D721Med (cell line): ENCODE measurements at regions not wholly inside any gene's neighbourhood (a gene's known extent, or its start where the extent isn't known, plus 50 kb on each side); places are given as distances from the start of the nearest gene placed in this dataset.

ENCODE experiments used
- DNase-seq: peaks from one replicate; pipeline ENCODE4 v3.0.0; 2011; ENCODE audit warnings: low spot score; ENCODE audit not compliant: insufficient read length
- FAIRE-seq: peaks from 2 replicates; lab custom pipeline; 2011; peaks lifted over from hg19 to GRCh38; lab: Jason Lieb, UNC
- TF ChIP-seq, protein P1 (sequence below): IDR thresholded peaks from 2 replicates; pipeline ENCODE4 v1.5.1; 2012; ENCODE audit warnings: mild to moderate bottlenecking, control low read depth; ENCODE audit not compliant: insufficient read depth; ENCODE audit errors: missing control alignments

DNA sequence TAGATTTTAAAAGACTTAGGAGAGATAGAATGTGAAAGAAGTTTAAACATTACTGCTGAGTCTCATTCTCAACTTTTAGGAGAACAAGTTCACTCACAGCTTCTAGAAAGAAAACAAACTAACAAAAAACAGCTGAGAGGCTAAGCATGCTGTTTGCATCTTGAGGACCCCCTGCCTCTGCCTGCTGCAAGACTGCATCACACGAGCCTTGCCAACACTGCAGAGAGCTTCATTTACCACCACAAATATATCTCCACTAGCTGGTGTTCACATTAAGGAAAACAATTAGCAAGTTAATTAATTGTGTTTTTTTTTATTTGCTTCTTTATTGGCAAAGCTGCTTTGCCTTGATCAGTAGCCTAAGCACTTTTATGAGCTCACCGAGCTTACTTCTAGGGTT, 336.6 kb upstream of the KIAA1217 start:
- FAIRE-seq (no peak), DNase-seq (no peak)
- TF ChIP-seq, protein P1, sequence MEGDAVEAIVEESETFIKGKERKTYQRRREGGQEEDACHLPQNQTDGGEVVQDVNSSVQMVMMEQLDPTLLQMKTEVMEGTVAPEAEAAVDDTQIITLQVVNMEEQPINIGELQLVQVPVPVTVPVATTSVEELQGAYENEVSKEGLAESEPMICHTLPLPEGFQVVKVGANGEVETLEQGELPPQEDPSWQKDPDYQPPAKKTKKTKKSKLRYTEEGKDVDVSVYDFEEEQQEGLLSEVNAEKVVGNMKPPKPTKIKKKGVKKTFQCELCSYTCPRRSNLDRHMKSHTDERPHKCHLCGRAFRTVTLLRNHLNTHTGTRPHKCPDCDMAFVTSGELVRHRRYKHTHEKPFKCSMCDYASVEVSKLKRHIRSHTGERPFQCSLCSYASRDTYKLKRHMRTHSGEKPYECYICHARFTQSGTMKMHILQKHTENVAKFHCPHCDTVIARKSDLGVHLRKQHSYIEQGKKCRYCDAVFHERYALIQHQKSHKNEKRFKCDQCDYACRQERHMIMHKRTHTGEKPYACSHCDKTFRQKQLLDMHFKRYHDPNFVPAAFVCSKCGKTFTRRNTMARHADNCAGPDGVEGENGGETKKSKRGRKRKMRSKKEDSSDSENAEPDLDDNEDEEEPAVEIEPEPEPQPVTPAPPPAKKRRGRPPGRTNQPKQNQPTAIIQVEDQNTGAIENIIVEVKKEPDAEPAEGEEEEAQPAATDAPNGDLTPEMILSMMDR, result no peak

DNA sequence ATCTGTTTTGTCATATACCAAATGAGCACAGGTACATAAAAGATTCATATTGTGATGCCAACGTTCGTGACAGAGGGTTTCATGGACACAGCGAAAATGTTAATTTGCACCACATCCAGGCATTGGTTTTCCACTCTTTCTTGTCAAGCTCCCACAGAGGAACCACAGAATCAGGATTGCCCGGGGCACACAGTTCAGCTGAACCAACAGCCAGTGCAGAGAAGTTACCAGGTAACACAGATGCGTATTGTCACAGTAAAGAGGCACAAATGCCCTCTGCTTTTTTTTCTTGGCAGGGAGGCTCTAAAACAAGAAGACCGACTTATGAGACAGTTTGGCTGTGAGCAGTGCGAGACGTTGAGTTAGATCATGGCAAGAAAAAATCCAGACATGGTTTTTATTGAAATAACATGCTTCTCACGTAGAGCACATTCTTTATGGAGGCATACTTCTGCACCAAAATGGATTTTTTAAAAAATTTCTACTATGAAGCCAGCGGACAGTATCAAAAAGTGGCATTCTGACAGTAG, 331.1 kb upstream of the KIAA1217 start:
- TF ChIP-seq, protein P1, result no peak
- FAIRE-seq (no peak), DNase-seq (no peak)

DNA sequence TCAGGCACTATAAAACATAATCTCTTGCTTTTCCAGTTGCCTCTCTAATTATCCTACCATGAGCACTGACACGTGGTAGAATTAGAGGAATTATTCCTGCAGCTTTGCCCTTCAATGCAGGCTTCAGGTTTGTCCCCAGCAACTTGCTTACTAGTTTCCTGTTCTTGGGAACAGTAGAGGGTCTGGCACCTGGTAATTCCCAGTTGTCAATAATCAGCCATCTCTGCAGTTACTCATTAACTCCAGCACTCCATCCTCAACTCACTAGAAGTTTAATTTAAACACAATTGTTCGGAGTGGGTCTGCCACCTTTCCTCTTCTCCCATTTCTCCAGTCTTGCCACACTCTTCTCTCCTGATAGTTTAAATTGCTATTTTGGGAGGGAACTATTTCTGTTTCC, 324.3 kb upstream of the KIAA1217 start:
- no peak for FAIRE-seq
- TF ChIP-seq, protein P1, result no peak

DNA sequence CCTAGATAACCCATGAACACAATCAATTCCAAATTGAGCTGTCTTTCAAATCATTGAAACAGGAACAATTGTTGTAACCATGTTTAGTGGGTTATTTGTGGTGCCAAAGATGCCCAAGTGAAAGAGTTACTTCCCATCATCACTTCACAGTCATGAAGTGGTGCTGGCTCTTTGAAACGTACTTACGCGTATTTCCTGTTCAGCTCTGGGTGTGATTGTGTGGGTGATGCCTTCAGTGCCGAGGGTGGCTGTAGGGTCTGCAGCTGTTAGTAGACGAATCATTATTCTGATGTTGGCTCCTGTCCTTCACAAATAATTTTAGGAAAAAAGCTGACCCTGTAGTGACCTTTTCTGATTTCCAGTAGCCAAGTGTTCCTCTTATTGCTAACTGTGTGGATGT, 323.1 kb upstream of the KIAA1217 start:
- TF ChIP-seq, protein P1, result no peak
- no peak for DNase-seq
- FAIRE-seq, result no peak

More for the DNA sequence above, 324.3 kb upstream of the KIAA1217 start:
- DNase-seq, result no peak

- DNase-seq, result no peak
- FAIRE-seq, result no peak
- TF ChIP-seq, protein P1, result peak; percentile 9
Measured at GRCh38 chr10:23886355-23886754, 322.6 kb upstream of the KIAA1217 start.

DNA sequence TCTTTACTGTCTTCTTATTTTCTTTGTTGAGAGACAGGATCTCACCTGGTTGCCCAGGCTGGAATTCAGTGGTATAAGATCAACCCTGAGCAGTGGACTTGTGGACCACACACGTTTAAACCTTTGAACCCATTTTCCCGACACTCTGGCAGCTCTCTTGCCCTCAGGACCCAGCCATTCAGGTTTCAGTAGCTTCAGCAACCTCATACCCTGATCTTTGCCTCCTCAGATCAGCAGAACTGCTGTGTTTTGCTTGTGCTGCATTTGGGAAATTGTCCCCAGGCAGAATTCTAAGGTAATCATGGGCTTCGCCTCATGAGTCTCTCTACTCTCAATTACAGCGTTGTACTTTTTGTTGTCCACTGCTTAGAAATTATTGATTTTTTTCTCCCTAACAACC, 317.6 kb upstream of the KIAA1217 start:
- FAIRE-seq (no peak), DNase-seq (no peak)
- TF ChIP-seq, protein P1, result no peak

GRCh38 chr10:23892296-23892695, 316.6 kb upstream of the KIAA1217 start:
- TF ChIP-seq, protein P1, result no peak
- DNase-seq, result no peak

More at GRCh38 chr10:23892296-23892695, 316.6 kb upstream of the KIAA1217 start:
- no peak for FAIRE-seq
